GM03348 (cell line): ENCODE measurements at regions not wholly inside any gene's neighbourhood (a gene's known extent, or its start where the extent isn't known, plus 50 kb on each side); places are given as distances from the start of the nearest gene placed in this dataset.

Experiments used
- DNase-seq: peaks from one replicate; pipeline ENCODE4 v3.0.0; 2012; ENCODE audit warnings: low spot score

- DNase-seq = no peak
Measured at GRCh38 chr14:78074561-78074960, 95.6 kb upstream of the NRXN3 start.

- DNase-seq = no peak
Measured at GRCh38 chr14:78075033-78075432, 95.1 kb upstream of the NRXN3 start.

- DNase-seq = no peak
Measured at GRCh38 chr14:78075555-78076277, 94.5 kb upstream of the NRXN3 start.

GRCh38 chr14:78081245-78081644 lies 88.9 kb upstream of the NRXN3 start:
- no peak for DNase-seq

- no peak for DNase-seq
Measured at GRCh38 chr14:78083837-78084236, 86.3 kb upstream of the NRXN3 start.

GRCh38 chr14:78086342-78086741 lies 83.8 kb upstream of the NRXN3 start:
- DNase-seq = no peak

- no peak for DNase-seq
Measured at GRCh38 chr14:78088916-78089315, 81.3 kb upstream of the NRXN3 start.

GRCh38 chr14:78090864-78091263 lies 79.3 kb upstream of the NRXN3 start:
- no peak for DNase-seq

GRCh38 chr14:78091361-78091760 lies 78.8 kb upstream of the NRXN3 start:
- DNase-seq = no peak

- no peak for DNase-seq
Measured at GRCh38 chr14:78092040-78092439, 78.1 kb upstream of the NRXN3 start.

GRCh38 chr14:78103271-78103670 lies 66.9 kb upstream of the NRXN3 start:
- no peak for DNase-seq

- no peak for DNase-seq
Measured at GRCh38 chr14:78104160-78104559, 66.0 kb upstream of the NRXN3 start.

GRCh38 chr14:78104655-78105054 lies 65.5 kb upstream of the NRXN3 start:
- no peak for DNase-seq

- no peak for DNase-seq
Measured at GRCh38 chr14:78106381-78106780, 63.8 kb upstream of the NRXN3 start.

- no peak for DNase-seq
Measured at GRCh38 chr14:78107166-78107565, 63.0 kb upstream of the NRXN3 start.

- no peak for DNase-seq
Measured at GRCh38 chr14:78119440-78119839, 50.7 kb upstream of the NRXN3 start.
